ENCODE measurements at regions not wholly inside any gene's neighbourhood (a gene's known extent, or its start where the extent isn't known, plus 50 kb on each side); places are given as distances from the start of the nearest gene placed in this dataset.
A peak's percentile ranks its signal among the peaks of the same experiment; 100 is the strongest.

DNA sequence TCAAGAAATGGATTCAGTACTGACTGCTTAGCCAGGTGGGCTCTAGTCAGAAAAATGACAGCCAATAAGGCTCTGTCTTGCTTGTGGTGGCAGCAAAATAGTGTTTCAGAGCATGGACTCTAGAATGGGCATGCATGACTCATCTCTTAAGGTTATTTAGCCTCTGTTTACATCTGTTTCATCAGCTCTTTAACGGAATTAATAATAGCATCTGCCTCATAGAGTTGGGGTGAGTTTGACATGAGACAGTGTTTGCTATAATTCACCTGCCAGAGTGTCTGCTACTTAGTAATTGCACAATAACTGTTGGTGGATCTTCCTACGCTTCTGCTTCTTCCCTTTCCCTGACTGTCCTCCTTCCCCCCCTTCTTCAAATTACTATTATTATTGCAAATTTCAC, 350.4 kb upstream of the SEMA6D start:
- TF ChIP-seq CTCF (IDR thresholded peaks at IDR 0.05), result no peak
- no peak overlapping the region for H3K27ac ChIP-seq
- H3K27me3 ChIP-seq, result peaks cover 0 to 4% (median 0%) of the 10 kb centered on the region in 7 donors
- DNase-seq (no peak), ATAC-seq (no peak)
- no peaks in the 10 kb centered on the region for H3K36me3 ChIP-seq
- H3K4me3 ChIP-seq, result no peak overlapping the region
- H3K9me3 ChIP-seq, result no peaks in the 10 kb centered on the region
- intact Hi-C loops (cut with DNase I), result no loop called here
- no peaks in the 10 kb centered on the region for H3K4me1 ChIP-seq
- 60 to 76% methylated on average over 2 of the region's 2 CpGs for WGBS, 2 donors

DNA sequence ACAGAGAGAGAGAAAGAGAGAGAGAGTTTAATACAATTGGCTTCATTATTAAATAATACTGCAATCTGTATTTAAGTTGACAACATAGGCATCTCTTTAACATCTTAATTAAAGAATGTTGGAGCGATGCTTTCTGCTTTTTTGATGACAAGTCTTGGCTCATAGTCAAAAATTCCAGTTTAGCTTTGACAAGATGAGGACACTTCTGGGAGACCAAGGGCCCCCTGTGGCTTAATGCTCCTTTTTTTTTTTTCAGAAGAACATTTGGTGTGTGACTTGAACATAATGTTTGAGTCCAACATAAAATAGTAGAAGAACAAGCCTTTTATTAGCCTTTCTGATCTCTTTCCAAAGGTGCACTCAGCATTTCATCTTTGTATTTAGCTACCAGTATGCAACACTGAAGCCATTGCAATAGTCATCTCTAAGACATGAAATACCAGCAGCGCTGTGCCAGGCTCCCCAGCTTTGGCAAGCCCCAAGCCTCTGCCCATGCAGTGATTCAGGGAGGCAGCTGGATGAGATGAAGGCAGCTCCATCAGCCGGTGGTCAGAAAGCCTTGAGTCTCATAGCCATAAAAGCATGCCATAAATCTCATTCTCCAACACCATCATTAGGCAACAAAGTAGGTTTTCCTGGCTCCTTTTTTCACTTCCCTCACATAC, 349.4 kb upstream of the SEMA6D start:
- no peak for DNase-seq
- no peaks in the 10 kb centered on the region for H3K36me3 ChIP-seq
- H3K4me1 ChIP-seq, result no peaks in the 10 kb centered on the region
- intact Hi-C loops (cut with DNase I), result no loop called here
- 78 to 83% methylated on average over 3 of the region's 3 CpGs for WGBS, 2 donors
- no peak overlapping the region for H3K27ac ChIP-seq
- no peak overlapping the region for H3K4me3 ChIP-seq
- H3K9me3 ChIP-seq, result no peaks in the 10 kb centered on the region
- ATAC-seq, result no peak
- H3K27me3 ChIP-seq, result peaks cover 0 to 4% (median 0%) of the 10 kb centered on the region in 7 donors
- TF ChIP-seq CTCF (IDR thresholded peaks at IDR 0.05), result no peak

DNA sequence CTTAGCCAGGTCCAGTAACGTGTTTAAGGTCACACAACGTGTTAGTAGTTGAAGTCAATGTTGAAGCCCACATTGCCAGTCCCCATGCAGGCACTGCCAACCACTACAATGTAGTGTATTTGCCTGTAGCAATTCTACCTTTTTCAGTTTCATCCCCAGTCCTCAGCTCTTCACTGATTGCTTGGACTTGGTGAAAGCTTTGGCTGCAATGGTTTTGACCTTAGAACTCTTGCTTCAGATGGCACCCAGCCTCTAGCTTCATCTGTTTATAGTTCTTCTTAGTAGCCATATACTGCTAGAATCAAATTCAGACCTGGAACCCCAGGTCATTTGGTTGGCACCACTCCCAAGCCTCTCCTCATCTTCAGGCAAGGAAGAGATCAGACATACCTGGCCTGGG, 345.4 kb upstream of the SEMA6D start:
- H3K27ac ChIP-seq, result no peak overlapping the region
- DNase-seq, result no peak
- ATAC-seq, result no peak

GRCh38 chr15:47374222-47374621, 343.1 kb upstream of the SEMA6D start:
- peak in 7 of 9 donors; percentile 22 to 45 (median 27) for TF ChIP-seq CTCF (IDR thresholded peaks at IDR 0.05)
- ATAC-seq (peak in 1 of 8 donors; percentile 33), DNase-seq (no peak)
- 24 to 31% methylated on average over 1 of the region's 1 CpG for WGBS, 2 donors
- Histone ChIP-seq H3K4me1 (no peaks in the 10 kb centered on the region), H3K27ac (no peak overlapping the region), H3K27me3 (no peaks in the 10 kb centered on the region), H3K9me3 (no peaks in the 10 kb centered on the region), H3K36me3 (no peaks in the 10 kb centered on the region), H3K4me3 (no peak overlapping the region)
- intact Hi-C loops (cut with DNase I), result loop anchor here in 2 of 10 donors (2.0 to 10.0 kb wide), 3 partner anchors 65 to 611 kb away; no protein-coding TSS in a partner anchor

More for the DNA sequence above, 345.4 kb upstream of the SEMA6D start:
- no peak for TF ChIP-seq CTCF (IDR thresholded peaks at IDR 0.05)
- H3K9me3 ChIP-seq, result no peaks in the 10 kb centered on the region
- no peaks in the 10 kb centered on the region for H3K4me1 ChIP-seq
- H3K36me3 ChIP-seq, result no peaks in the 10 kb centered on the region
- intact Hi-C loops (cut with DNase I), result loop anchor here in 2 of 10 donors (10.0 kb wide), 2 partner anchors 157 to 613 kb away; no protein-coding TSS in a partner anchor
- no peak overlapping the region for H3K4me3 ChIP-seq
- WGBS, 2 donors, result 92 to 98% methylated on average over 2 of the region's 2 CpGs
- H3K27me3 ChIP-seq, result peaks cover 0 to 4% (median 0%) of the 10 kb centered on the region in 7 donors

Data from heart right ventricle (tissue), 16 donors.